CD14-positive monocyte (primary cell): ENCODE measurements at regions not wholly inside any gene's neighbourhood (a gene's known extent, or its start where the extent isn't known, plus 50 kb on each side); places are given as distances from the start of the nearest gene placed in this dataset.

ENCODE experiments used
- DNase-seq, 3 donors: peaks; one replicate each; pipeline ENCODE4 v3.0.0-alpha.2; 2011 to 2022
- H2AFZ ChIP-seq: 2 replicates; pipeline ENCODE4 v1.6.0; 2012; ENCODE audit warnings: mild to moderate bottlenecking, low read depth, low read length, inconsistent platforms; ENCODE audit not compliant: insufficient read depth, poor library complexity, severe bottlenecking
- H3K27ac ChIP-seq, 2 donors: 1 replicate in 1 of 2; 2 replicates in 1 of 2; pipeline ENCODE4 v1.5.1; 2012 to 2013; ENCODE audit warnings: low read length in 2 of 2, control low read depth in 1 of 2, inconsistent platforms in 1 of 2, low read depth in 1 of 2, mild to moderate bottlenecking in 1 of 2
- H3K27me3 ChIP-seq, 2 donors: one replicate each; pipeline versions ENCODE4 v1.6.0 to v1.6.1; 2011 to 2013; ENCODE audit warnings: low read length in 2 of 2; ENCODE audit not compliant: control insufficient read depth in 2 of 2, insufficient read depth in 2 of 2
- H3K36me3 ChIP-seq, 2 donors: replicated peaks in 1 of 2; 1 replicate in 1 of 2; 2 replicates in 1 of 2; pipeline versions ENCODE4 v1.5.1 to v1.6.1; 2012 to 2013; ENCODE audit warnings: low read length in 2 of 2, control low read depth in 1 of 2, inconsistent platforms in 1 of 2, mild to moderate bottlenecking in 1 of 2; ENCODE audit not compliant: insufficient read depth in 2 of 2, control insufficient read depth in 1 of 2
- H3K4me1 ChIP-seq, 2 donors: 1 replicate in 1 of 2; 2 replicates in 1 of 2; pipeline versions ENCODE4 v1.5.1 to v1.6.1; 2012 to 2013; ENCODE audit warnings: low read length in 2 of 2, control low read depth in 1 of 2, inconsistent platforms in 1 of 2, mild to moderate bottlenecking in 1 of 2, moderate library complexity in 1 of 2; ENCODE audit not compliant: insufficient read depth in 2 of 2, control insufficient read depth in 1 of 2
- H3K4me2 ChIP-seq: replicated peaks from 2 replicates; pipeline ENCODE3; 2012; ENCODE audit warnings: low read length, moderate library complexity, mild to moderate bottlenecking; ENCODE audit not compliant: poor library complexity, severe bottlenecking; ENCODE audit errors: extremely low read depth
- H3K4me3 ChIP-seq, 3 experiments: fragments of 200-600 bp in 1 of 3; sonication (generic) in 1 of 3; replicated peaks in 1 of 3; 1 replicate in 2 of 3; 2 replicates in 1 of 3; pipeline ENCODE4 v1.5.1; 2011 to 2013; ENCODE audit warnings: low read length in 3 of 3, mild to moderate bottlenecking in 3 of 3, control low read depth in 2 of 3, low read depth in 2 of 3, inconsistent platforms in 1 of 3, moderate library complexity in 1 of 3
- H3K79me2 ChIP-seq: 2 replicates; pipeline ENCODE4 v1.6.0; 2012; ENCODE audit warnings: mild to moderate bottlenecking, control low read depth, inconsistent platforms, low read length, moderate library complexity; ENCODE audit not compliant: insufficient read depth
- H3K9ac ChIP-seq: 2 replicates; pipeline ENCODE4 v1.6.0; 2017; ENCODE audit warnings: low read length, mild to moderate bottlenecking; ENCODE audit not compliant: insufficient read depth, poor library complexity, severe bottlenecking
- H3K9me3 ChIP-seq, 2 donors: replicated peaks in 1 of 2; 1 replicate in 1 of 2; 2 replicates in 1 of 2; pipeline versions ENCODE4 v1.5.1 to v1.6.1; 2012 to 2013; ENCODE audit warnings: low read length in 2 of 2, control low read depth in 1 of 2; ENCODE audit not compliant: control insufficient read depth in 1 of 2, insufficient read depth in 1 of 2
- H4K20me1 ChIP-seq: 2 replicates; pipeline ENCODE4 v1.6.0; 2012; ENCODE audit warnings: mild to moderate bottlenecking, low read length, control low read depth, moderate library complexity; ENCODE audit not compliant: insufficient read depth
- H3K27ac Mint-ChIP-seq, 7 donors: one replicate each; pipeline ENCODE4 v1.8.0; 2020; ENCODE audit warnings: mild to moderate bottlenecking in 7 of 7, mixed read lengths in 7 of 7, moderate library complexity in 6 of 7, inconsistent platforms in 2 of 7
- H3K27me3 Mint-ChIP-seq, 3 donors: one replicate each; pipeline ENCODE4 v1.8.0; 2021 to 2022; ENCODE audit warnings: low read depth in 3 of 3, mild to moderate bottlenecking in 3 of 3, mixed read lengths in 3 of 3, moderate library complexity in 3 of 3, inconsistent platforms in 1 of 3
- H3K36me3 Mint-ChIP-seq, 2 donors: one replicate each; pipeline ENCODE4 v1.8.0; 2020; ENCODE audit warnings: mixed read lengths in 2 of 2, inconsistent platforms in 1 of 2, mild to moderate bottlenecking in 1 of 2
- H3K4me1 Mint-ChIP-seq: one replicate; pipeline ENCODE4 v1.8.0; 2020; ENCODE audit warnings: mild to moderate bottlenecking, mixed read lengths
- H3K4me3 Mint-ChIP-seq, 2 donors: one replicate each; pipeline ENCODE4 v1.8.0; 2020; ENCODE audit warnings: mild to moderate bottlenecking in 2 of 2, mixed read lengths in 2 of 2, moderate library complexity in 1 of 2
- H3K9me3 Mint-ChIP-seq, 7 donors: one replicate each; pipeline ENCODE4 v1.8.0; 2020 to 2022; ENCODE audit warnings: mixed read lengths in 7 of 7, mild to moderate bottlenecking in 6 of 7, moderate library complexity in 6 of 7, inconsistent platforms in 2 of 7
- WGBS: methylation state at CpG from one replicate; pipeline ENCODE4 v1.1.5; 2013; ENCODE audit warnings: missing lambda C conversion rate; ENCODE audit not compliant: insufficient coverage; 5-methylcytosine and 5-hydroxymethylcytosine counted together
- intact Hi-C, 2 donors: fragments of 100-400 bp; cut with micrococcal nuclease; formaldehyde crosslinking; loops; one replicate each; pipeline versions ENCODE4 v1.15.0 to v1.15.1; 2023
- TF ChIP-seq, protein P1 (sequence below): fragments of 200-600 bp; IDR thresholded peaks from one replicate; pipeline ENCODE4 v1.8.0; 2022; ENCODE audit warnings: antibody characterized with exemption, mild to moderate bottlenecking

DNA sequence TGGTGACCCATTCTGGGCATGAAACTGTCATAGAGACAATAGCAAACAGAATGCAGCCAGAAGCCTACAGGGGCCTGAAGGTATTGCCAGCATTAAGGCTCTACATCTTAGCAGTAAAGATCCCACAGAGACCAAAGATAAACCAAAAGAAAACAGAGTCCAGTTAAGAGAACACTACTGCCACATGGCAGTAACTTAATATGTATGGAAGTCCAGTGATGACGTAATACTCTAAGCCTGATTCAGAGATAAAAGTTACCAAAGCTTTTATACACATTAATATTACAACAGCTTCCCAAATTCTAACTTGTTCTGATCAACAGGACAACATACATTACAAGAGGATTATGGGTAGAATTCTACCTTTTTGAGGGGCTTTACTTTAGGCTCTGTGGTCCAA is 371.5 kb downstream of the PRELID2 start:
- TF ChIP-seq, protein P1, sequence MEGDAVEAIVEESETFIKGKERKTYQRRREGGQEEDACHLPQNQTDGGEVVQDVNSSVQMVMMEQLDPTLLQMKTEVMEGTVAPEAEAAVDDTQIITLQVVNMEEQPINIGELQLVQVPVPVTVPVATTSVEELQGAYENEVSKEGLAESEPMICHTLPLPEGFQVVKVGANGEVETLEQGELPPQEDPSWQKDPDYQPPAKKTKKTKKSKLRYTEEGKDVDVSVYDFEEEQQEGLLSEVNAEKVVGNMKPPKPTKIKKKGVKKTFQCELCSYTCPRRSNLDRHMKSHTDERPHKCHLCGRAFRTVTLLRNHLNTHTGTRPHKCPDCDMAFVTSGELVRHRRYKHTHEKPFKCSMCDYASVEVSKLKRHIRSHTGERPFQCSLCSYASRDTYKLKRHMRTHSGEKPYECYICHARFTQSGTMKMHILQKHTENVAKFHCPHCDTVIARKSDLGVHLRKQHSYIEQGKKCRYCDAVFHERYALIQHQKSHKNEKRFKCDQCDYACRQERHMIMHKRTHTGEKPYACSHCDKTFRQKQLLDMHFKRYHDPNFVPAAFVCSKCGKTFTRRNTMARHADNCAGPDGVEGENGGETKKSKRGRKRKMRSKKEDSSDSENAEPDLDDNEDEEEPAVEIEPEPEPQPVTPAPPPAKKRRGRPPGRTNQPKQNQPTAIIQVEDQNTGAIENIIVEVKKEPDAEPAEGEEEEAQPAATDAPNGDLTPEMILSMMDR: no peak
- Mint-ChIP-seq H3K4me1 (no peaks in the 10 kb centered on the region), H3K4me3 (no peak overlapping the region), H3K27me3 (no peaks in the 10 kb centered on the region), H3K36me3 (no peaks in the 10 kb centered on the region), H3K9me3 (peaks cover 0 to 9% (median 3%) of the 10 kb centered on the region in 7 donors), H3K27ac (no peak overlapping the region)
- Histone ChIP-seq H2AFZ (no peak overlapping the region), H3K9ac (no peak overlapping the region), H3K27ac (no peak overlapping the region), H3K9me3 (peaks cover 0 to 9% of the 10 kb centered on the region in 2 donors), H4K20me1 (no peaks in the 10 kb centered on the region), H3K36me3 (no peaks in the 10 kb centered on the region), H3K4me1 (no peaks in the 10 kb centered on the region), H3K4me3 (no peak overlapping the region), H3K4me2 (no peak overlapping the region), H3K27me3 (no peaks in the 10 kb centered on the region), H3K79me2 (no peaks in the 10 kb centered on the region)
- intact Hi-C loops: no loop called here
- no peak for DNase-seq
- no CpG with 5 or more reads among the region's 1 CpG for WGBS

DNA sequence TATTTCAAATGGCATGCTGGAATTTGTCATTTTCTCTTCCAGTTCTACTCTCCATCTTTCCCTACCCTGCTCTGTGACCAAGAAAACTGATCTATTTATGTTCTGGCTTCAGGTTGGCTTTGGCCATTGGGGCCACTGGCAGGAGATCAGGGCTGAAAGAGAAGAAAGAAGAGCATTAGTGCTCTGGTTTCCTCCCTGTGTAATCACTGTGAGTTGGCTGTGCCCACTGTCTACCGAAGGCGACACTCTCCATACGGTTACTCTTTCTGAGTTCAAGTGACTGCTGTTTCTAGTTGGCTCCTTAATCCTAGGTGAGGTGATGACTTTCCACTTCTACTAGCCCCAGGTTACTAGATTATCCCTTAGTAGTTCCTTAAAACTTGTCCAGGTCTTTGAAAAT is 372.6 kb downstream of the PRELID2 start:
- Histone ChIP-seq H3K36me3 (no peaks in the 10 kb centered on the region), H3K27me3 (no peaks in the 10 kb centered on the region), H3K27ac (no peak overlapping the region), H3K4me3 (no peak overlapping the region), H3K79me2 (no peaks in the 10 kb centered on the region), H3K9me3 (peaks cover under 1 to 9% of the 10 kb centered on the region in 2 donors), H3K4me2 (no peak overlapping the region), H2AFZ (no peak overlapping the region), H3K9ac (no peak overlapping the region), H4K20me1 (no peaks in the 10 kb centered on the region), H3K4me1 (no peaks in the 10 kb centered on the region)
- no peak overlapping the region for H3K4me3 Mint-ChIP-seq
- WGBS: 100% methylated on average over 3 of the region's 3 CpGs
- TF ChIP-seq, protein P1: no peak
- no peak overlapping the region for H3K27ac Mint-ChIP-seq
- H3K9me3 Mint-ChIP-seq: peaks cover 0 to 8% (median 2%) of the 10 kb centered on the region in 7 donors
- intact Hi-C loops: no loop called here
- no peak for DNase-seq
- no peaks in the 10 kb centered on the region for H3K4me1 Mint-ChIP-seq
- H3K36me3 Mint-ChIP-seq: no peaks in the 10 kb centered on the region
- H3K27me3 Mint-ChIP-seq: no peaks in the 10 kb centered on the region
